ENCODE measurements at regions not wholly inside any gene's neighbourhood (a gene's known extent, or its start where the extent isn't known, plus 50 kb on each side); places are given as distances from the start of the nearest gene placed in this dataset.

DNA sequence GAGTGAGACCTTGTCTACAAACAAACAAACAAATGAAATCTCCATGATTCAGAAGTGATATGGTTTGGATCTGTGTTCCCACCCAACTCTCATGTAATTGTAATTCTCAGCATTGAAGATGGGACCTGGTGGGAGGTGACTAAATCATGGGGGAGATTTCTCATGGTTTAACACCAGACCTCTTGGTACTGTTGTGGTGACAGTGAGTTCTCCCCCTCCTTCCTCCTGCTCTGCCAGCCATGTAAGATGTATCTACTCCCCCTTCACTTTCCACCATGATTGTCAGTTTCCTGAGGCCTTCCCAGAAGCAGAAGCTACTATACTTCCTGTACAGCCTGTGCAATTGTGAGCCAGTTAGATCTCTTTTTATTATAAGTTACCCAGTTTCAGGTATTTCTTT is 438.4 kb upstream of the THBS1 start:
- H3K27me3 ChIP-seq (replicated peaks; ENCODE audit: insufficient read depth, low read depth, low read length, poor library complexity) = peaks cover 15% of the 10 kb centered on the region

DNA sequence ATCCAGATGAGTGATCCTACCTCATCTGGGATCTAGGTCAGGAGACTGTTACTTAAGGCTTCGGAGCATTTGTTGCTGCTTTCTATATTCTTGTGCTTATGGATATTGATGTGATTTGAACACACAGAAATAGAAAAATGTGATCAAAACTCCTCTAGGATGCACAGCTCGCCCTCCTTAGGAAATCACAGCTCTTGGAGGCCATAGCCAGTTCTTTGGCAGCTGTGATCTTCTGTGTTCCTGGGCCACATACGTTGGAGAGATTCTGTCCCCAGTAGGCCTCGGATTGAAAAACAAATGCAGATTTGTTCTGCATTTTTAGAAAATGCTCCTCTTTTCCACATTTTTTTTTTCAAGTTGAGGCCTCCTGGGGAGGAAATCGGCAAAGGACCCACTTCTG is 437.4 kb upstream of the THBS1 start:
- POLR2A ChIA-PET (ENCODE audit: low non-redundant PET) = no interaction called here
- peaks cover 11% of the 10 kb centered on the region for H3K27me3 ChIP-seq (replicated peaks; ENCODE audit: insufficient read depth, low read depth, low read length, poor library complexity)
- no TSS peak for BruUV-seq (replicated peaks)
- intact Hi-C loops (cut with micrococcal nuclease; ENCODE audit: unreplicated experiment) = no loop called here
- no peak for TF ChIP-seq EZH2 (IDR thresholded peaks at IDR 0.05; ENCODE audit: borderline replicate concordance, low read depth, low read length, poor library complexity, severe bottlenecking)
- TF ChIP-seq, protein P1, sequence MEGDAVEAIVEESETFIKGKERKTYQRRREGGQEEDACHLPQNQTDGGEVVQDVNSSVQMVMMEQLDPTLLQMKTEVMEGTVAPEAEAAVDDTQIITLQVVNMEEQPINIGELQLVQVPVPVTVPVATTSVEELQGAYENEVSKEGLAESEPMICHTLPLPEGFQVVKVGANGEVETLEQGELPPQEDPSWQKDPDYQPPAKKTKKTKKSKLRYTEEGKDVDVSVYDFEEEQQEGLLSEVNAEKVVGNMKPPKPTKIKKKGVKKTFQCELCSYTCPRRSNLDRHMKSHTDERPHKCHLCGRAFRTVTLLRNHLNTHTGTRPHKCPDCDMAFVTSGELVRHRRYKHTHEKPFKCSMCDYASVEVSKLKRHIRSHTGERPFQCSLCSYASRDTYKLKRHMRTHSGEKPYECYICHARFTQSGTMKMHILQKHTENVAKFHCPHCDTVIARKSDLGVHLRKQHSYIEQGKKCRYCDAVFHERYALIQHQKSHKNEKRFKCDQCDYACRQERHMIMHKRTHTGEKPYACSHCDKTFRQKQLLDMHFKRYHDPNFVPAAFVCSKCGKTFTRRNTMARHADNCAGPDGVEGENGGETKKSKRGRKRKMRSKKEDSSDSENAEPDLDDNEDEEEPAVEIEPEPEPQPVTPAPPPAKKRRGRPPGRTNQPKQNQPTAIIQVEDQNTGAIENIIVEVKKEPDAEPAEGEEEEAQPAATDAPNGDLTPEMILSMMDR (conservative IDR thresholded peaks at IDR 0.05; ENCODE audit: low read depth, low read length) = no peak
- H3K36me3 ChIP-seq (ENCODE audit: insufficient read depth, low read length, poor library complexity, severe bottlenecking) = no peaks in the 10 kb centered on the region
- H3K4me3 ChIP-seq (ENCODE audit: low read depth, low read length, poor library complexity, severe bottlenecking) = no peak overlapping the region
- no peaks in the 10 kb centered on the region for H3K4me1 ChIP-seq (ENCODE audit: insufficient read depth, low read length, poor library complexity, severe bottlenecking)
- no peak overlapping the region for H3K27ac ChIP-seq (ENCODE audit: low read depth, low read length, poor library complexity, severe bottlenecking)
- no peak for DNase-seq (ENCODE audit: low spot score)
- no peaks in the 10 kb centered on the region for H3K9me3 ChIP-seq (ENCODE audit: low read depth, low read length, poor library complexity, severe bottlenecking)
- CTCF ChIA-PET = no interaction called here

More for the DNA sequence above, 438.4 kb upstream of the THBS1 start:
- ChIA-PET POLR2A (ENCODE audit: low non-redundant PET) (interaction anchor here (0.6 kb wide), 1 partner anchor 474 kb away, joined by 3 read pairs; no protein-coding TSS in a partner anchor), CTCF (no interaction called here)
- Histone ChIP-seq H3K36me3 (ENCODE audit: insufficient read depth, low read length, poor library complexity, severe bottlenecking) (no peaks in the 10 kb centered on the region), H3K9me3 (ENCODE audit: low read depth, low read length, poor library complexity, severe bottlenecking) (no peaks in the 10 kb centered on the region), H3K27ac (ENCODE audit: low read depth, low read length, poor library complexity, severe bottlenecking) (no peak overlapping the region), H3K4me3 (ENCODE audit: low read depth, low read length, poor library complexity, severe bottlenecking) (no peak overlapping the region), H3K4me1 (ENCODE audit: insufficient read depth, low read length, poor library complexity, severe bottlenecking) (no peaks in the 10 kb centered on the region)
- TF ChIP-seq, protein P1 (conservative IDR thresholded peaks at IDR 0.05; ENCODE audit: low read depth, low read length) = no peak
- no peak for TF ChIP-seq EZH2 (IDR thresholded peaks at IDR 0.05; ENCODE audit: borderline replicate concordance, low read depth, low read length, poor library complexity, severe bottlenecking)
- no TSS peak for BruUV-seq (replicated peaks)
- DNase-seq (ENCODE audit: low spot score) = no peak
- intact Hi-C loops (cut with micrococcal nuclease; ENCODE audit: unreplicated experiment) = no loop called here

DNA sequence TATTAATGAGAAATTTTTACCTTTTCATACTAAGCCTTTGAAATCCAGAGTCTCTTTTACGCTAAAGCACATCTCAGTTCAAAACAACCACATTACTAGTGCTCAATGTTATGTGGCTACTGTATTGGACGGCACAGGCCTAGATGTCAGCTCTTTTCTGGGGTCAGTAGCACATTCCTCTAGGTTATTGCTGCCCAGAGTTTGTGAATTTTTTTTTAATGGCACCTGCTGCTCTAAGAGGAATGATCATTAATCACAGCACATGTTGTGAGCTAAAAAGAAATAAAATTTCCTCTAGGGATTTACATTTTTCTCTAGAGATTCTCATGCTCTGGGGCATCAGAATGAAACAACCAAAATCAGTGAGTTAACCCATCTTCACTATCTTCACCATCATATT is 436.8 kb upstream of the THBS1 start:
- intact Hi-C loops (cut with micrococcal nuclease; ENCODE audit: unreplicated experiment) = no loop called here
- no peak for DNase-seq (ENCODE audit: low spot score)
- Histone ChIP-seq H3K27me3 (replicated peaks; ENCODE audit: insufficient read depth, low read depth, low read length, poor library complexity) (peaks cover 11% of the 10 kb centered on the region), H3K36me3 (ENCODE audit: insufficient read depth, low read length, poor library complexity, severe bottlenecking) (no peaks in the 10 kb centered on the region), H3K9me3 (ENCODE audit: low read depth, low read length, poor library complexity, severe bottlenecking) (no peaks in the 10 kb centered on the region), H3K4me3 (ENCODE audit: low read depth, low read length, poor library complexity, severe bottlenecking) (no peak overlapping the region), H3K4me1 (ENCODE audit: insufficient read depth, low read length, poor library complexity, severe bottlenecking) (no peaks in the 10 kb centered on the region), H3K27ac (ENCODE audit: low read depth, low read length, poor library complexity, severe bottlenecking) (no peak overlapping the region)
- BruUV-seq (replicated peaks) = no TSS peak
- no peak for TF ChIP-seq EZH2 (IDR thresholded peaks at IDR 0.05; ENCODE audit: borderline replicate concordance, low read depth, low read length, poor library complexity, severe bottlenecking)
- TF ChIP-seq, protein P1 (conservative IDR thresholded peaks at IDR 0.05; ENCODE audit: low read depth, low read length) = no peak
- CTCF ChIA-PET = no interaction called here
- POLR2A ChIA-PET (ENCODE audit: low non-redundant PET) = no interaction called here
